H9 (cell line): ENCODE measurements at regions not wholly inside any gene's neighbourhood (a gene's known extent, or its start where the extent isn't known, plus 50 kb on each side); places are given as distances from the start of the nearest gene placed in this dataset.

Experiments
- DNase-seq: peaks from one replicate; pipeline ENCODE4 v3.0.0-alpha.2; 2017
- H2AFZ ChIP-seq: one replicate; pipeline ENCODE4 v1.6.1; 2013; ENCODE audit warnings: mild to moderate bottlenecking, low read length, control low read depth, moderate library complexity
- H2AK5ac ChIP-seq: 2 replicates; pipeline ENCODE4 v1.6.1; 2013; ENCODE audit warnings: low read length, control low read depth, mixed read lengths; ENCODE audit not compliant: insufficient read length
- H2BK120ac ChIP-seq: one replicate; pipeline ENCODE4 v1.6.1; 2013; ENCODE audit warnings: low read depth, mild to moderate bottlenecking, low read length, control low read depth, inconsistent platforms; ENCODE audit not compliant: poor library complexity, severe bottlenecking
- H2BK12ac ChIP-seq: 2 replicates; pipeline ENCODE4 v1.6.1; 2013; ENCODE audit warnings: low read length, control low read depth, mixed read lengths, low read depth; ENCODE audit not compliant: insufficient read length
- H2BK15ac ChIP-seq: 2 replicates; pipeline ENCODE4 v1.6.1; 2013; ENCODE audit warnings: low read depth, low read length, control low read depth
- H2BK20ac ChIP-seq: one replicate; pipeline ENCODE4 v1.6.1; 2013; ENCODE audit warnings: low read depth, mild to moderate bottlenecking, low read length, control low read depth, inconsistent platforms; ENCODE audit not compliant: poor library complexity, severe bottlenecking
- H2BK5ac ChIP-seq: 2 replicates; pipeline ENCODE4 v1.6.1; 2013; ENCODE audit warnings: low read length, control low read depth, mixed read lengths; ENCODE audit not compliant: insufficient read length
- H3K14ac ChIP-seq: 2 replicates; pipeline ENCODE4 v1.6.1; 2013; ENCODE audit warnings: low read length, control low read depth; ENCODE audit not compliant: insufficient read depth
- H3K18ac ChIP-seq: 2 replicates; pipeline ENCODE4 v1.6.1; 2013; ENCODE audit warnings: low read depth, mild to moderate bottlenecking, mixed read lengths, low read length, control low read depth; ENCODE audit not compliant: insufficient read length
- H3K23ac ChIP-seq: 2 replicates; pipeline ENCODE4 v1.6.1; 2013; ENCODE audit warnings: low read length, control low read depth, mixed read lengths, low read depth; ENCODE audit not compliant: insufficient read length
- H3K23me2 ChIP-seq: 2 replicates; pipeline ENCODE4 v1.6.1; 2013; ENCODE audit warnings: low read depth, mild to moderate bottlenecking, mixed read lengths, low read length, control low read depth; ENCODE audit not compliant: insufficient read length, poor library complexity, severe bottlenecking
- H3K27ac ChIP-seq: 2 replicates; pipeline ENCODE4 v1.5.1; 2013; ENCODE audit warnings: low read length, control low read depth, mixed read lengths, low read depth; ENCODE audit not compliant: insufficient read length
- H3K27me3 ChIP-seq: 2 replicates; pipeline ENCODE4 v1.6.1; 2013; ENCODE audit warnings: low read length, control low read depth, inconsistent platforms; ENCODE audit not compliant: insufficient read depth
- H3K4ac ChIP-seq: 2 replicates; pipeline ENCODE4 v1.6.1; 2013; ENCODE audit warnings: low read depth, mild to moderate bottlenecking, control low read depth, inconsistent platforms, low read length, moderate library complexity
- H3K4me1 ChIP-seq: 2 replicates; pipeline ENCODE4 v1.6.1; 2013; ENCODE audit warnings: low read length, control low read depth, inconsistent platforms; ENCODE audit not compliant: insufficient read depth
- H3K4me2 ChIP-seq: 2 replicates; pipeline ENCODE4 v1.6.1; 2013; ENCODE audit warnings: low read length, control low read depth, mixed read lengths; ENCODE audit not compliant: insufficient read length, insufficient read depth
- H3K56ac ChIP-seq: 2 replicates; pipeline ENCODE4 v1.6.1; 2013; ENCODE audit warnings: low read depth, mild to moderate bottlenecking, mixed read lengths, low read length, control low read depth; ENCODE audit not compliant: insufficient read length
- H3K79me1 ChIP-seq: 2 replicates; pipeline ENCODE4 v1.6.1; 2013; ENCODE audit warnings: low read depth, mild to moderate bottlenecking, moderate library complexity, low read length, control low read depth, inconsistent platforms; ENCODE audit not compliant: insufficient read depth, poor library complexity, severe bottlenecking
- H3K79me2 ChIP-seq: 2 replicates; pipeline ENCODE4 v1.6.1; 2013; ENCODE audit warnings: low read length, control low read depth, inconsistent platforms; ENCODE audit not compliant: insufficient read depth
- H3K9ac ChIP-seq: 2 replicates; pipeline ENCODE4 v1.6.1; 2013; ENCODE audit warnings: low read length, control low read depth, mixed read lengths; ENCODE audit not compliant: insufficient read length; ENCODE audit errors: extremely low read depth
- H3K9me3 ChIP-seq: one replicate; pipeline ENCODE4 v1.6.1; 2013; ENCODE audit warnings: low read depth, low read length, inconsistent platforms; ENCODE audit not compliant: control insufficient read depth
- H3T11ph ChIP-seq: one replicate; pipeline ENCODE4 v1.6.1; 2013; ENCODE audit warnings: mild to moderate bottlenecking, low read length, control low read depth, inconsistent platforms
- H4K20me1 ChIP-seq: one replicate; pipeline ENCODE4 v1.6.1; 2013; ENCODE audit not compliant: control insufficient read depth, insufficient read length, insufficient read depth
- H4K5ac ChIP-seq: 2 replicates; pipeline ENCODE4 v1.6.1; 2013; ENCODE audit warnings: low read depth, mild to moderate bottlenecking, mixed read lengths, low read length, control low read depth; ENCODE audit not compliant: insufficient read length
- H4K8ac ChIP-seq: replicated peaks from 2 replicates; pipeline ENCODE4 v1.6.1; 2013; ENCODE audit warnings: low read length, control low read depth, mixed read lengths, low read depth; ENCODE audit not compliant: insufficient read length
- H4K91ac ChIP-seq: 2 replicates; pipeline ENCODE4 v1.6.1; 2013; ENCODE audit warnings: low read depth, mild to moderate bottlenecking, moderate library complexity, mixed read lengths, low read length, control low read depth; ENCODE audit not compliant: insufficient read length
- H3K27ac Mint-ChIP-seq, 3 experiments: 2 replicates in 2 of 3; 3 replicates in 1 of 3; pipeline ENCODE4 v1.8.0; 2020 to 2021; ENCODE audit warnings: mixed read lengths in 3 of 3, mild to moderate bottlenecking in 1 of 3, moderate library complexity in 1 of 3
- H3K27me3 Mint-ChIP-seq: 2 replicates; pipeline ENCODE4 v1.8.0; 2021; ENCODE audit warnings: low read depth, mild to moderate bottlenecking, moderate library complexity, mixed read lengths
- H3K36me3 Mint-ChIP-seq, 3 experiments: 2 replicates in 2 of 3; 3 replicates in 1 of 3; pipeline ENCODE4 v1.8.0; 2020 to 2021; ENCODE audit warnings: low read depth in 3 of 3, mixed read lengths in 3 of 3; ENCODE audit not compliant: insufficient read depth in 1 of 3
- H3K4me1 Mint-ChIP-seq, 2 experiments: 2 replicates each; pipeline ENCODE4 v1.8.0; 2020; ENCODE audit warnings: mixed read lengths in 2 of 2
- H3K4me3 Mint-ChIP-seq, 2 experiments: 2 replicates in 1 of 2; 3 replicates in 1 of 2; pipeline ENCODE4 v1.8.0; 2020 to 2021; ENCODE audit warnings: mild to moderate bottlenecking in 2 of 2, mixed read lengths in 2 of 2, moderate library complexity in 1 of 2
- H3K9me3 Mint-ChIP-seq, 2 experiments: 2 replicates in 1 of 2; 3 replicates in 1 of 2; pipeline ENCODE4 v1.8.0; 2020; ENCODE audit warnings: mild to moderate bottlenecking in 2 of 2, mixed read lengths in 2 of 2, moderate library complexity in 1 of 2
- CTCF ChIP-seq: fragments of 200-600 bp; sonication (generic); conservative IDR thresholded peaks from 3 replicates; pipeline ENCODE4 v1.8.0; 2021; ENCODE audit warnings: antibody characterized with exemption, mild to moderate bottlenecking

DNA sequence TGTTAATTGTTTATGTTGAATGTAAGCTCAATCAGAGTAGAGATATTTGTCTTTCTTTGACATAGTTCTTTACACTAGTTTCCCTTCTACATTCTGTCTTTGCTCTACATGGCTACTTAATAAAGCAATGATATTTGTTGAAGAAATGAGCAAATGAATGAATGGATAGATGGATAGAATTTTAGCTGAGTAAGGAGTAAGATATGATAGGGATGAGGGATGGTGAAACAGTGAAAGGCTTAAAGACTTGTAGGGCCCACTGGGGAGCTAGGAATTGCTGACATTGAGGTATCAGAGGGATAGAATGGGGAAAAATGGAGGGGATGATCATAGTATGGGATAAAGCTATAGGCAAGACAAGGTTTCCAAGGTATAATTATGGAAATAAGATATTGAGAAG is 361.6 kb upstream of the SPHKAP start:
- Histone ChIP-seq H3K9ac (no peak overlapping the region), H3K27me3 (no peaks in the 10 kb centered on the region), H3T11ph (no peak overlapping the region), H2BK20ac (no peak overlapping the region), H2AFZ (no peak overlapping the region), H2BK120ac (no peak overlapping the region), H2BK5ac (no peak overlapping the region), H3K56ac (no peak overlapping the region), H4K5ac (no peak overlapping the region), H2AK5ac (no peak overlapping the region), H2BK15ac (no peak overlapping the region), H3K4me1 (no peaks in the 10 kb centered on the region), H3K18ac (no peak overlapping the region), H4K8ac (no peak overlapping the region), H4K91ac (no peak overlapping the region), H3K23me2 (no peaks in the 10 kb centered on the region), H3K4me2 (no peak overlapping the region), H3K23ac (no peak overlapping the region), H3K79me2 (no peaks in the 10 kb centered on the region), H3K9me3 (no peaks in the 10 kb centered on the region), H2BK12ac (no peak overlapping the region), H3K4ac (no peak overlapping the region), H3K27ac (no peak overlapping the region), H3K79me1 (no peaks in the 10 kb centered on the region), H4K20me1 (no peaks in the 10 kb centered on the region), H3K14ac (no peak overlapping the region)
- Mint-ChIP-seq H3K27ac (no peak overlapping the region), H3K4me1 (peaks cover 0 to 4% of the 10 kb centered on the region in 2 experiments; a peak in 1 of 4 replicates), H3K36me3 (peaks cover 8 to 14% (median 9%) of the 10 kb centered on the region in 3 experiments; a peak in 5 of 7 replicates), H3K9me3 (peaks cover 12 to 29% of the 10 kb centered on the region in 2 experiments), H3K27me3 (no peaks in the 10 kb centered on the region), H3K4me3 (no peak overlapping the region)
- DNase-seq = no peak
- TF ChIP-seq CTCF = no peak
